NCI-H1694 treated with DMSO at 0.1 percent for 48 hours (cell line): ENCODE measurements at regions not wholly inside any gene's neighbourhood (a gene's known extent, or its start where the extent isn't known, plus 50 kb on each side); places are given as distances from the start of the nearest gene placed in this dataset.

Experiments used
- DNase-seq: peaks from one replicate; lab custom pipeline; 2025; lab: John Stamatoyannopoulos, UW

GRCh38 chr2:18503376-18504228, 56.9 kb downstream of the RDH14 start:
- no peak for DNase-seq

GRCh38 chr2:18502142-18502541, 58.3 kb downstream of the RDH14 start:
- no peak for DNase-seq

- no peak for DNase-seq
Observed at GRCh38 chr2:18501729-18502128, 58.7 kb downstream of the RDH14 start.

GRCh38 chr2:18501156-18501555, 59.3 kb downstream of the RDH14 start:
- DNase-seq, result no peak

- DNase-seq, result no peak
Observed at GRCh38 chr2:18500333-18500732, 60.1 kb downstream of the RDH14 start.

GRCh38 chr2:18498531-18498930, 61.9 kb downstream of the RDH14 start:
- no peak for DNase-seq

- DNase-seq, result no peak
Observed at GRCh38 chr2:18496516-18496915, 63.9 kb downstream of the RDH14 start.

- DNase-seq, result no peak
Observed at GRCh38 chr2:18495058-18495457, 65.4 kb downstream of the RDH14 start.

- no peak for DNase-seq
Observed at GRCh38 chr2:18492721-18493120, 67.7 kb downstream of the RDH14 start.

GRCh38 chr2:18491577-18491976, 68.9 kb downstream of the RDH14 start:
- DNase-seq, result no peak

- DNase-seq, result no peak
Observed at GRCh38 chr2:18490901-18491300, 69.6 kb downstream of the RDH14 start.

- DNase-seq, result no peak
Observed at GRCh38 chr2:18487106-18487913, 73.1 kb downstream of the RDH14 start.

- no peak for DNase-seq
Observed at GRCh38 chr2:18484625-18485024, 75.8 kb downstream of the RDH14 start.

- DNase-seq, result no peak
Observed at GRCh38 chr2:18483896-18484295, 76.6 kb downstream of the RDH14 start.

GRCh38 chr2:18482666-18483065, 77.8 kb downstream of the RDH14 start:
- no peak for DNase-seq

- no peak for DNase-seq
Observed at GRCh38 chr2:18479947-18480369, 80.5 kb downstream of the RDH14 start.

GRCh38 chr2:18477293-18477692, 83.2 kb downstream of the RDH14 start:
- no peak for DNase-seq

- no peak for DNase-seq
Observed at GRCh38 chr2:18476484-18476883, 84.0 kb downstream of the RDH14 start.

- DNase-seq, result no peak
Observed at GRCh38 chr2:18475884-18476283, 84.6 kb downstream of the RDH14 start.

- no peak for DNase-seq
Observed at GRCh38 chr2:18474700-18475099, 85.8 kb downstream of the RDH14 start.

- no peak for DNase-seq
Observed at GRCh38 chr2:18473241-18474181, 86.9 kb downstream of the RDH14 start.

- DNase-seq, result no peak
Observed at GRCh38 chr2:18467749-18468360, 92.6 kb downstream of the RDH14 start.
